Ovary (tissue), 3 donors: ENCODE measurements at regions not wholly inside any gene's neighbourhood (a gene's known extent, or its start where the extent isn't known, plus 50 kb on each side); places are given as distances from the start of the nearest gene placed in this dataset.

Experiments used
- CTCF ChIP-seq, 3 donors: fragments of 450-650 bp in 2 of 3; fragments of 200-600 bp in 1 of 3; IDR thresholded peaks; one replicate each; pipeline versions ENCODE4 v1.5.1 to v1.8.0; 2016 to 2022; ENCODE audit warnings: antibody characterized with exemption in 3 of 3, mild to moderate bottlenecking in 1 of 3
- POLR2A ChIP-seq: fragments of 450-650 bp; IDR thresholded peaks from one replicate; pipeline ENCODE4 v1.6.1; 2017; ENCODE audit warnings: antibody characterized with exemption, mild to moderate bottlenecking, moderate library complexity
- donor health status: DM: no; HTN: no; CAD: no.

DNA sequence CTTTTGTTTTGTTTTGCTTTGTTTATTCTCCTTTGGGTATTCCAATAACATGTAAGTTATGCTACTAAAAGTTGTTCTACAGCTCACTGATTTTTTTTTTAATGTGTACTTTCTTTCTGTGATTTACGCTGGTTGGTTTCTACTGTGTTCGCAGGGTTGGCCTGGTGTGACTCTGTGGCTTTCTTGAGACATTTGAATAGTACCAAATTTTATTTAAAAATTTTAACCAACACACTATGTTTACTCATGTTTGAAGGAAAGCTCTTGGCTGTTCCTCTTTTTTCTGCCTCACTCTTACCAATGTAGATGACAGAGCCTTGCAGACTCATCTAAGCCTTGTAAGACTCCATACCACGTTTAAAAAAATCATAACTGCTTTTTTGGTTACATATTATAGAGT lies 1784.9 kb upstream of the DEFB115 start:
- no peak for TF ChIP-seq CTCF (IDR thresholded peaks at IDR 0.05)
- no peak for TF ChIP-seq POLR2A
